Osteoblast (primary cell): ENCODE measurements at regions not wholly inside any gene's neighbourhood (a gene's known extent, or its start where the extent isn't known, plus 50 kb on each side); places are given as distances from the start of the nearest gene placed in this dataset.

ENCODE experiments used
- DNase-seq: peaks from one replicate; pipeline ENCODE4 v3.0.0; 2011; ENCODE audit warnings: low spot score, mixed read lengths; ENCODE audit not compliant: insufficient read length; ENCODE audit errors: missing footprints
- H2AFZ ChIP-seq: 2 replicates; pipeline ENCODE4 v1.6.0; 2011; ENCODE audit warnings: mild to moderate bottlenecking, low read length
- H3K27ac ChIP-seq: 2 replicates; pipeline ENCODE4 v1.5.1; 2011; ENCODE audit warnings: mild to moderate bottlenecking, low read depth, low read length, moderate library complexity
- H3K27me3 ChIP-seq: 2 replicates; pipeline ENCODE4 v1.6.0; 2012; ENCODE audit warnings: mild to moderate bottlenecking, control low read depth, inconsistent platforms, low read length, moderate library complexity; ENCODE audit not compliant: insufficient read depth
- H3K36me3 ChIP-seq: 2 replicates; pipeline ENCODE4 v1.5.1; 2011; ENCODE audit warnings: mild to moderate bottlenecking, low read length, control low read depth, moderate library complexity; ENCODE audit not compliant: insufficient read depth
- H3K4me1 ChIP-seq: 2 replicates; pipeline ENCODE4 v1.5.1; 2011; ENCODE audit warnings: mild to moderate bottlenecking, low read length, control low read depth, moderate library complexity; ENCODE audit not compliant: insufficient read depth
- H3K4me2 ChIP-seq: 2 replicates; pipeline ENCODE4 v1.6.0; 2011; ENCODE audit warnings: mild to moderate bottlenecking, low read length; ENCODE audit not compliant: insufficient read depth
- H3K4me3 ChIP-seq: fragments of 200-600 bp; sonication (generic); 3 replicates; pipeline ENCODE4 v1.5.1; 2012; ENCODE audit warnings: mild to moderate bottlenecking, low read length, inconsistent platforms; ENCODE audit not compliant: insufficient read depth
- H3K79me2 ChIP-seq: 2 replicates; pipeline ENCODE4 v1.6.0; 2012; ENCODE audit warnings: mild to moderate bottlenecking, low read length, control low read depth, inconsistent platforms; ENCODE audit not compliant: insufficient read depth
- H3K9me3 ChIP-seq: 2 replicates; pipeline ENCODE4 v1.5.1; 2011; ENCODE audit warnings: low read depth, low read length, control low read depth
- H4K20me1 ChIP-seq: 2 replicates; pipeline ENCODE4 v1.6.0; 2012; ENCODE audit warnings: mild to moderate bottlenecking, low read length, control low read depth; ENCODE audit not compliant: insufficient read depth
- CTCF ChIP-seq: IDR thresholded peaks from 2 replicates; pipeline ENCODE4 v1.5.1; 2011; ENCODE audit warnings: mild to moderate bottlenecking, low read depth, low read length, moderate library complexity; ENCODE audit errors: extremely low read depth

DNA sequence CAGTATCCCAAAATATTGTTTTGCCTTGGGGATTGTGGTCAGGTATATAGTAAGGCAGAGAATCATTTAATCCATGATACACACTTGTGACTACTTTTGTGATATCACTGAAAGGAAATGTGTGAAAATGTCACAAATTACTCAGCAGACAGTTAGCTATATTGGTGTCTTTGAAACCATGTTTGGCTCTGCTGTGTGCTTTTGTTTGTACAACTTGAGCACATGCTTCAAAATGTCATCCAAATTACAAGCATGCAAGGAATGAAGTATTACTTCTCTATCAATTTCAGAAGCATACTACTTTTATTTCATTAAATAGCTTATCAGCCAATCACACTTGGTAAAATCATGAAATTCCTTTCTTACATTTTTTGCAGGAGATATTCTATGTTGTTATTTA, 619.0 kb upstream of the AGTR1 start:
- no peak for TF ChIP-seq CTCF
- H3K4me2 ChIP-seq = peak overlapping the region; percentile 72
- no peak overlapping the region for H2AFZ ChIP-seq
- no peaks in the 10 kb centered on the region for H3K27me3 ChIP-seq
- H3K4me1 ChIP-seq = peaks cover 8% of the 10 kb centered on the region
- no peaks in the 10 kb centered on the region for H3K36me3 ChIP-seq
- H3K79me2 ChIP-seq = no peaks in the 10 kb centered on the region
- no peaks in the 10 kb centered on the region for H3K9me3 ChIP-seq
- no peaks in the 10 kb centered on the region for H4K20me1 ChIP-seq
- no peak overlapping the region for H3K4me3 ChIP-seq
- H3K27ac ChIP-seq = no peak overlapping the region
- no peak for DNase-seq

- no peak for DNase-seq
- Histone ChIP-seq H3K79me2 (no peaks in the 10 kb centered on the region), H3K36me3 (no peaks in the 10 kb centered on the region), H4K20me1 (no peaks in the 10 kb centered on the region), H3K9me3 (no peaks in the 10 kb centered on the region), H3K4me2 (peak overlapping the region; percentile 72), H3K4me1 (peaks cover 8% of the 10 kb centered on the region), H3K27ac (no peak overlapping the region), H3K4me3 (peak overlapping the region; percentile 37), H2AFZ (peak overlapping the region; percentile 92), H3K27me3 (no peaks in the 10 kb centered on the region)
- TF ChIP-seq CTCF = no peak
Observed at GRCh38 chr3:148079370-148079769, 618.3 kb upstream of the AGTR1 start.

DNA sequence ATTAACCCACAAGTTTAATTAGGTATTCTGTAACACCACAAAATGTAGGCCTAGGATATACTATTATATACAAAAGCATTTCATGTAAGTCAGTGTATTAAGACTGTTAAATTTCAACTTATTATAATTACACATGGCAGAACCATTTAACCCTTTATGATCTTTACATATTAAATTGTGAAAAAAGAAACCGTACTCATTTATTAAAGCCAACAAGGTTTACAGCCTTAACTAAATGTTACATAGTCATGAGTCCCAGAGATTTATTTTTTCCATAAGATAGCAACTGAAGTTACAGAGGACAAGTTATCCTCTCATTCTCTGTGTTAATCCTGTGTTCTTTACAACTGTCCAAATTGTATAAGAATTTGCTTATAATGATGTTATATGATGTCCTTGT, 615.8 kb upstream of the AGTR1 start:
- Histone ChIP-seq H3K4me1 (peaks cover 8% of the 10 kb centered on the region), H3K79me2 (no peaks in the 10 kb centered on the region), H3K27me3 (no peaks in the 10 kb centered on the region), H2AFZ (no peak overlapping the region), H4K20me1 (no peaks in the 10 kb centered on the region), H3K36me3 (no peaks in the 10 kb centered on the region), H3K27ac (no peak overlapping the region), H3K4me2 (no peak overlapping the region), H3K4me3 (no peak overlapping the region), H3K9me3 (no peaks in the 10 kb centered on the region)
- no peak for TF ChIP-seq CTCF
- no peak for DNase-seq

DNA sequence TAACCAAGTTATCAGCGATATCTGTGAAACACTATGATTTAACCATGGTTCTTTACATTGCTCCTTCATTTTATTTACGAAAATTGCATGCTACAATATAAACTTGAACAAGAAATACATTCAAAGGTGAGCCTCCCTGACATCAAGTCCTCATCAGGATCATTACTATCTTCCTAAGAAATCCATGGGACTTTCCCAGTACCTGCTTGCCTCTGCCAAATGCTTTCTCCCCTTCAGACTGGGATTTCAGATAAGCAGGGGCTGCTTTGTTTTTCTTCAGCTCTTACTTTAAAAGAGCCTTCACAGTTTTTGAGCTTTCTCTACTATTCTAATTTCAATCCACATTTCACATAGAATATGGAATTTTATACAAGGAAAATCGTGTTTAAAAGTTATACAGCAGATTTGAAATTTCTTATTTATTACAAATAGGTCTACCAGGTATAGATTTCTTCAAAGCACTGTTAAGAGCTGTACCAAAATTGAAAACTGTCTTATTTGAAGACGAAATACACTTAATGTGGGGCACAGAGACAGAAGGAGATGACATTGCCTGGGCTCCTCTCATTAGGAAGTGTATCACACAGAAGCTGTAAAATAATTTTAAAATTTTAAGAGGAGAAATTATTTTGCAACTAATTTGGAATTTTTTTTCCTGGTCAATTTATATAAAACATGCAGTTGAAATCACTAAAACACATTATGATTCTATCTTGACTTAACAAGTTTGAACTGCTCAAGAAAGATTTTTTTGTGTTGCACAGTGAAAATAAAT, 615.0 kb upstream of the AGTR1 start:
- Histone ChIP-seq H4K20me1 (no peaks in the 10 kb centered on the region), H3K36me3 (no peaks in the 10 kb centered on the region), H2AFZ (no peak overlapping the region), H3K9me3 (no peaks in the 10 kb centered on the region), H3K27ac (no peak overlapping the region), H3K4me2 (no peak overlapping the region), H3K4me3 (no peak overlapping the region), H3K27me3 (no peaks in the 10 kb centered on the region), H3K4me1 (peaks cover 8% of the 10 kb centered on the region), H3K79me2 (no peaks in the 10 kb centered on the region)
- TF ChIP-seq CTCF = no peak
- DNase-seq = no peak
